GM12892 (cell line): ENCODE measurements at regions not wholly inside any gene's neighbourhood (a gene's known extent, or its start where the extent isn't known, plus 50 kb on each side); places are given as distances from the start of the nearest gene placed in this dataset.

Experiments
- POLR2A ChIP-seq: IDR thresholded peaks from 2 replicates; pipeline ENCODE4 v1.6.1; 2011; ENCODE audit warnings: low read depth, low read length, control low read depth
- POLR2AphosphoS5 ChIP-seq: IDR thresholded peaks from 2 replicates; pipeline ENCODE4 v1.6.1; 2011; ENCODE audit warnings: low read depth, low read length, control low read depth
- TAF1 ChIP-seq: IDR thresholded peaks from 2 replicates; pipeline ENCODE4 v1.6.1; 2011; ENCODE audit warnings: low read depth, mild to moderate bottlenecking, control low read depth, low read length, borderline replicate concordance

DNA sequence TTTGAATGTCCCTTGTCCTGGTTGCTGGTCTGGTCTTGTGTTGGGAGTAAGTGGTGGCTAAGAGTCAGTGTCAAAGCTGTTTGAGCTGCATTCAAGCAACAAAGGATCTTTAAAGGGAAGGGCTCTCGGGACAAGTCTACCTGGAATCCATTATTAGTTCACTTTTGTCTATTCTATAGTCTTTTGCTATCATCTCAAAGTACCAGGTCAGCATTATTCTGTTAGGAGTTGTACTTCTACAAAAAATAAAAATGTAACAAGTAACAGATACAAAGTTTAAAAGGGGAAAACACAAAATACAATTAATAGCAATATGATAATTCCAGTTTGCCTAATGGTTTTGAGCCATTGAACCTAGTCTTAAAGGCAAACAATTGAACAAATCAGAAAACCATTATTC, 317.9 kb downstream of the ZNF516 start:
- TF ChIP-seq POLR2AphosphoS5 (no peak), POLR2A (no peak), TAF1 (no peak)
